H9 (cell line): ENCODE measurements at regions not wholly inside any gene's neighbourhood (a gene's known extent, or its start where the extent isn't known, plus 50 kb on each side); places are given as distances from the start of the nearest gene placed in this dataset.

Experiments used
- DNase-seq: peaks from one replicate; pipeline ENCODE4 v3.0.0-alpha.2; 2017
- H2AFZ ChIP-seq: one replicate; pipeline ENCODE4 v1.6.1; 2013; ENCODE audit warnings: mild to moderate bottlenecking, low read length, control low read depth, moderate library complexity
- H2AK5ac ChIP-seq: 2 replicates; pipeline ENCODE4 v1.6.1; 2013; ENCODE audit warnings: low read length, control low read depth, mixed read lengths; ENCODE audit not compliant: insufficient read length
- H2BK120ac ChIP-seq: one replicate; pipeline ENCODE4 v1.6.1; 2013; ENCODE audit warnings: low read depth, mild to moderate bottlenecking, low read length, control low read depth, inconsistent platforms; ENCODE audit not compliant: poor library complexity, severe bottlenecking
- H2BK12ac ChIP-seq: 2 replicates; pipeline ENCODE4 v1.6.1; 2013; ENCODE audit warnings: low read length, control low read depth, mixed read lengths, low read depth; ENCODE audit not compliant: insufficient read length
- H2BK15ac ChIP-seq: 2 replicates; pipeline ENCODE4 v1.6.1; 2013; ENCODE audit warnings: low read depth, low read length, control low read depth
- H2BK20ac ChIP-seq: one replicate; pipeline ENCODE4 v1.6.1; 2013; ENCODE audit warnings: low read depth, mild to moderate bottlenecking, low read length, control low read depth, inconsistent platforms; ENCODE audit not compliant: poor library complexity, severe bottlenecking
- H2BK5ac ChIP-seq: 2 replicates; pipeline ENCODE4 v1.6.1; 2013; ENCODE audit warnings: low read length, control low read depth, mixed read lengths; ENCODE audit not compliant: insufficient read length
- H3K14ac ChIP-seq: 2 replicates; pipeline ENCODE4 v1.6.1; 2013; ENCODE audit warnings: low read length, control low read depth; ENCODE audit not compliant: insufficient read depth
- H3K18ac ChIP-seq: 2 replicates; pipeline ENCODE4 v1.6.1; 2013; ENCODE audit warnings: low read depth, mild to moderate bottlenecking, mixed read lengths, low read length, control low read depth; ENCODE audit not compliant: insufficient read length
- H3K23ac ChIP-seq: 2 replicates; pipeline ENCODE4 v1.6.1; 2013; ENCODE audit warnings: low read length, control low read depth, mixed read lengths, low read depth; ENCODE audit not compliant: insufficient read length
- H3K23me2 ChIP-seq: 2 replicates; pipeline ENCODE4 v1.6.1; 2013; ENCODE audit warnings: low read depth, mild to moderate bottlenecking, mixed read lengths, low read length, control low read depth; ENCODE audit not compliant: insufficient read length, poor library complexity, severe bottlenecking
- H3K27ac ChIP-seq: 2 replicates; pipeline ENCODE4 v1.5.1; 2013; ENCODE audit warnings: low read length, control low read depth, mixed read lengths, low read depth; ENCODE audit not compliant: insufficient read length
- H3K27me3 ChIP-seq: 2 replicates; pipeline ENCODE4 v1.6.1; 2013; ENCODE audit warnings: low read length, control low read depth, inconsistent platforms; ENCODE audit not compliant: insufficient read depth
- H3K4ac ChIP-seq: 2 replicates; pipeline ENCODE4 v1.6.1; 2013; ENCODE audit warnings: low read depth, mild to moderate bottlenecking, control low read depth, inconsistent platforms, low read length, moderate library complexity
- H3K4me1 ChIP-seq: 2 replicates; pipeline ENCODE4 v1.6.1; 2013; ENCODE audit warnings: low read length, control low read depth, inconsistent platforms; ENCODE audit not compliant: insufficient read depth
- H3K4me2 ChIP-seq: 2 replicates; pipeline ENCODE4 v1.6.1; 2013; ENCODE audit warnings: low read length, control low read depth, mixed read lengths; ENCODE audit not compliant: insufficient read length, insufficient read depth
- H3K56ac ChIP-seq: 2 replicates; pipeline ENCODE4 v1.6.1; 2013; ENCODE audit warnings: low read depth, mild to moderate bottlenecking, mixed read lengths, low read length, control low read depth; ENCODE audit not compliant: insufficient read length
- H3K79me1 ChIP-seq: 2 replicates; pipeline ENCODE4 v1.6.1; 2013; ENCODE audit warnings: low read depth, mild to moderate bottlenecking, moderate library complexity, low read length, control low read depth, inconsistent platforms; ENCODE audit not compliant: insufficient read depth, poor library complexity, severe bottlenecking
- H3K79me2 ChIP-seq: 2 replicates; pipeline ENCODE4 v1.6.1; 2013; ENCODE audit warnings: low read length, control low read depth, inconsistent platforms; ENCODE audit not compliant: insufficient read depth
- H3K9ac ChIP-seq: 2 replicates; pipeline ENCODE4 v1.6.1; 2013; ENCODE audit warnings: low read length, control low read depth, mixed read lengths; ENCODE audit not compliant: insufficient read length; ENCODE audit errors: extremely low read depth
- H3K9me3 ChIP-seq: one replicate; pipeline ENCODE4 v1.6.1; 2013; ENCODE audit warnings: low read depth, low read length, inconsistent platforms; ENCODE audit not compliant: control insufficient read depth
- H3T11ph ChIP-seq: one replicate; pipeline ENCODE4 v1.6.1; 2013; ENCODE audit warnings: mild to moderate bottlenecking, low read length, control low read depth, inconsistent platforms
- H4K20me1 ChIP-seq: one replicate; pipeline ENCODE4 v1.6.1; 2013; ENCODE audit not compliant: control insufficient read depth, insufficient read length, insufficient read depth
- H4K5ac ChIP-seq: 2 replicates; pipeline ENCODE4 v1.6.1; 2013; ENCODE audit warnings: low read depth, mild to moderate bottlenecking, mixed read lengths, low read length, control low read depth; ENCODE audit not compliant: insufficient read length
- H4K8ac ChIP-seq: replicated peaks from 2 replicates; pipeline ENCODE4 v1.6.1; 2013; ENCODE audit warnings: low read length, control low read depth, mixed read lengths, low read depth; ENCODE audit not compliant: insufficient read length
- H4K91ac ChIP-seq: 2 replicates; pipeline ENCODE4 v1.6.1; 2013; ENCODE audit warnings: low read depth, mild to moderate bottlenecking, moderate library complexity, mixed read lengths, low read length, control low read depth; ENCODE audit not compliant: insufficient read length
- H3K27ac Mint-ChIP-seq, 3 experiments: 2 replicates in 2 of 3; 3 replicates in 1 of 3; pipeline ENCODE4 v1.8.0; 2020 to 2021; ENCODE audit warnings: mixed read lengths in 3 of 3, mild to moderate bottlenecking in 1 of 3, moderate library complexity in 1 of 3
- H3K27me3 Mint-ChIP-seq: 2 replicates; pipeline ENCODE4 v1.8.0; 2021; ENCODE audit warnings: low read depth, mild to moderate bottlenecking, moderate library complexity, mixed read lengths
- H3K36me3 Mint-ChIP-seq, 3 experiments: 2 replicates in 2 of 3; 3 replicates in 1 of 3; pipeline ENCODE4 v1.8.0; 2020 to 2021; ENCODE audit warnings: low read depth in 3 of 3, mixed read lengths in 3 of 3; ENCODE audit not compliant: insufficient read depth in 1 of 3
- H3K4me1 Mint-ChIP-seq, 2 experiments: 2 replicates each; pipeline ENCODE4 v1.8.0; 2020; ENCODE audit warnings: mixed read lengths in 2 of 2
- H3K4me3 Mint-ChIP-seq, 2 experiments: 2 replicates in 1 of 2; 3 replicates in 1 of 2; pipeline ENCODE4 v1.8.0; 2020 to 2021; ENCODE audit warnings: mild to moderate bottlenecking in 2 of 2, mixed read lengths in 2 of 2, moderate library complexity in 1 of 2
- H3K9me3 Mint-ChIP-seq, 2 experiments: 2 replicates in 1 of 2; 3 replicates in 1 of 2; pipeline ENCODE4 v1.8.0; 2020; ENCODE audit warnings: mild to moderate bottlenecking in 2 of 2, mixed read lengths in 2 of 2, moderate library complexity in 1 of 2
- CTCF ChIP-seq: fragments of 200-600 bp; sonication (generic); conservative IDR thresholded peaks from 3 replicates; pipeline ENCODE4 v1.8.0; 2021; ENCODE audit warnings: antibody characterized with exemption, mild to moderate bottlenecking
- WGBS: extraction: QIAGEN DNeasy Blood & Tissue Kit; methylation state at CpG from one replicate; pipeline ENCODE4 v1.1.7; 2013; ENCODE audit warnings: missing lambda C conversion rate, low lambda C conversion rate, mixed read lengths; ENCODE audit not compliant: insufficient read length; ENCODE audit errors: extremely low coverage; 5-methylcytosine and 5-hydroxymethylcytosine counted together

DNA sequence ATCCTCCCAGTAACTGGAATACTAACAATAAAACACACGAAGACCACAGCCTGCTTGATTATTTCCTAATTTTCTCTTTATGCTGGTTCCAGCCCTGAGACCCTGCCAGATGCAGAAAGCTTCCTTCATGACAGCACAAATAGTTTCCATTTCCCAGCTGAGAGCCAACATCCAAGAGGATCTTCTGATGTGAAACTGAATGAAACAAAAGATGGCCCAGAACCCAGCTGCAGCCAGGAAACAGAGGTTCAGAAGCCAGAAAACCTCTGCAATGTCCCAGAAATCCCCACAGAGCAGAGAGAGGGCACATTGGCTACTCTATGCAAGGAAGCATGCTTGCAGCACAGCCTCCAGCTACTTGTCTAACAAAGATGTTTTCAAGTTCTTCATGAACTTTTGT lies 61.8 kb upstream of the PLEKHG1 start:
- Histone ChIP-seq H3K79me2 (no peaks in the 10 kb centered on the region), H2BK120ac (no peak overlapping the region), H2AK5ac (no peak overlapping the region), H3K4me2 (no peak overlapping the region), H3K4me1 (no peaks in the 10 kb centered on the region), H3K4ac (no peak overlapping the region), H3K56ac (no peak overlapping the region), H3K27ac (no peak overlapping the region), H3K18ac (no peak overlapping the region), H3T11ph (no peak overlapping the region), H3K23me2 (no peaks in the 10 kb centered on the region), H2AFZ (no peak overlapping the region), H3K9ac (no peak overlapping the region), H4K91ac (no peak overlapping the region), H3K27me3 (no peaks in the 10 kb centered on the region), H2BK20ac (no peak overlapping the region), H2BK5ac (no peak overlapping the region), H3K23ac (no peak overlapping the region), H3K9me3 (no peaks in the 10 kb centered on the region), H2BK12ac (no peak overlapping the region), H2BK15ac (no peak overlapping the region), H4K5ac (no peak overlapping the region), H4K20me1 (no peaks in the 10 kb centered on the region), H4K8ac (no peak overlapping the region), H3K14ac (no peak overlapping the region), H3K79me1 (no peaks in the 10 kb centered on the region)
- WGBS, result no CpG with 5 or more reads among the region's 1 CpG
- Mint-ChIP-seq H3K36me3 (0 out of 7 replicates have a peak, but pooled peaks cover 0 to 5% (median 0%) of the 10 kb centered on the region in 3 experiments), H3K4me1 (no peaks in the 10 kb centered on the region), H3K27me3 (peaks cover 7% of the 10 kb centered on the region), H3K9me3 (peaks cover 3 to 12% of the 10 kb centered on the region in 2 experiments; a peak in 3 of 5 replicates), H3K27ac (no peak overlapping the region), H3K4me3 (no peak overlapping the region)
- no peak for TF ChIP-seq CTCF
- no peak for DNase-seq
